Activated CD8-positive, alpha-beta T cell treated with anti-CD3 and anti-CD28 coated beads for 36 hours (primary cell): ENCODE measurements at regions not wholly inside any gene's neighbourhood (a gene's known extent, or its start where the extent isn't known, plus 50 kb on each side); places are given as distances from the start of the nearest gene placed in this dataset.
A peak's percentile ranks its signal among the peaks of the same experiment; 100 is the strongest.

Experiments used
- ATAC-seq: fragments of 200-7000 bp; cut with Tn5 transposase; one replicate; pipeline ENCODE4 v1.10.0; 2021; ENCODE audit warnings: mild to moderate bottlenecking, moderate library complexity
- CTCF ChIA-PET: fragments of 350-600 bp; sonication (Branson Sonifier 250); formaldehyde crosslinking; loops from one replicate; lab custom pipeline; 2021; ENCODE audit warnings: antibody characterized with exemption; lab: Charles Lee
- POLR2A ChIA-PET: fragments of 350-600 bp; sonication (Branson Sonifier 250); formaldehyde crosslinking; loops from one replicate; lab custom pipeline; 2021; ENCODE audit warnings: antibody characterized with exemption; lab: Charles Lee
- DNase-seq: peaks from one replicate; pipeline ENCODE4 v3.0.0-alpha.2; 2020
- H3K27ac Mint-ChIP-seq: one replicate; pipeline ENCODE4 v1.8.0; 2021; ENCODE audit warnings: mild to moderate bottlenecking, mixed read lengths
- H3K27me3 Mint-ChIP-seq: one replicate; pipeline ENCODE4 v1.8.0; 2021; ENCODE audit warnings: mixed read lengths
- H3K36me3 Mint-ChIP-seq: one replicate; pipeline ENCODE4 v1.8.0; 2021; ENCODE audit warnings: low read depth, mixed read lengths
- H3K4me1 Mint-ChIP-seq: one replicate; pipeline ENCODE4 v1.8.0; 2021; ENCODE audit warnings: low read depth, mixed read lengths
- H3K4me3 Mint-ChIP-seq: one replicate; pipeline ENCODE4 v1.8.0; 2021; ENCODE audit warnings: mild to moderate bottlenecking, moderate library complexity, mixed read lengths
- H3K9me3 Mint-ChIP-seq: one replicate; pipeline ENCODE4 v1.8.0; 2021; ENCODE audit warnings: mixed read lengths
- intact Hi-C: fragments of 100-400 bp; cut with micrococcal nuclease; formaldehyde crosslinking; loops from one replicate; pipeline ENCODE4 v1.10.0; 2022
- TF ChIP-seq, protein P1 (sequence below): fragments of 200-600 bp; IDR thresholded peaks from one replicate; pipeline ENCODE4 v1.8.0; 2022; ENCODE audit warnings: antibody characterized with exemption, mild to moderate bottlenecking

DNA sequence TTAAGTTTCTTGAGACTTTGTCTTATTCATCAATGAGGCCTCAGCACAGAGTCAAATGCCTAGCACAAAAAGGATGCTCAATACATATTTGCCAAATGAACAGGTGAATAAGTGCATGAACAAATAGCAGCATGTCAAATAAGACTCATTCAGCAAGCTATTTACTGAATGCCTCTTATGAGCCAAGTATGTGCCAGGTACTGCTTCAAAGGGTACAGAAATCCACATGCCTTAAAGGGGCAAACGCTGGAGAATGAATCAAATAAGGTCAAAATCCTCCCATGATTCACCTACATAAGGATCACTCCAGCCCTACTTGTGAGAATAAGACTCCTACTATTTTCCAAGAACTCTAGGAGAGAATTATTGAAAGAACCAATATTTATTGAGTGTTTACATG, 260.2 kb upstream of the CPEB2 start:
- Mint-ChIP-seq H3K27me3 (peaks cover 10% of the 10 kb centered on the region), H3K27ac (no peak overlapping the region), H3K36me3 (no peaks in the 10 kb centered on the region), H3K9me3 (no peaks in the 10 kb centered on the region), H3K4me3 (no peak overlapping the region), H3K4me1 (no peaks in the 10 kb centered on the region)
- DNase-seq (no peak), ATAC-seq (no peak)
- TF ChIP-seq, protein P1, sequence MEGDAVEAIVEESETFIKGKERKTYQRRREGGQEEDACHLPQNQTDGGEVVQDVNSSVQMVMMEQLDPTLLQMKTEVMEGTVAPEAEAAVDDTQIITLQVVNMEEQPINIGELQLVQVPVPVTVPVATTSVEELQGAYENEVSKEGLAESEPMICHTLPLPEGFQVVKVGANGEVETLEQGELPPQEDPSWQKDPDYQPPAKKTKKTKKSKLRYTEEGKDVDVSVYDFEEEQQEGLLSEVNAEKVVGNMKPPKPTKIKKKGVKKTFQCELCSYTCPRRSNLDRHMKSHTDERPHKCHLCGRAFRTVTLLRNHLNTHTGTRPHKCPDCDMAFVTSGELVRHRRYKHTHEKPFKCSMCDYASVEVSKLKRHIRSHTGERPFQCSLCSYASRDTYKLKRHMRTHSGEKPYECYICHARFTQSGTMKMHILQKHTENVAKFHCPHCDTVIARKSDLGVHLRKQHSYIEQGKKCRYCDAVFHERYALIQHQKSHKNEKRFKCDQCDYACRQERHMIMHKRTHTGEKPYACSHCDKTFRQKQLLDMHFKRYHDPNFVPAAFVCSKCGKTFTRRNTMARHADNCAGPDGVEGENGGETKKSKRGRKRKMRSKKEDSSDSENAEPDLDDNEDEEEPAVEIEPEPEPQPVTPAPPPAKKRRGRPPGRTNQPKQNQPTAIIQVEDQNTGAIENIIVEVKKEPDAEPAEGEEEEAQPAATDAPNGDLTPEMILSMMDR: no peak
- intact Hi-C loops: no loop called here
- CTCF ChIA-PET: no interaction called here
- POLR2A ChIA-PET: no interaction called here

DNA sequence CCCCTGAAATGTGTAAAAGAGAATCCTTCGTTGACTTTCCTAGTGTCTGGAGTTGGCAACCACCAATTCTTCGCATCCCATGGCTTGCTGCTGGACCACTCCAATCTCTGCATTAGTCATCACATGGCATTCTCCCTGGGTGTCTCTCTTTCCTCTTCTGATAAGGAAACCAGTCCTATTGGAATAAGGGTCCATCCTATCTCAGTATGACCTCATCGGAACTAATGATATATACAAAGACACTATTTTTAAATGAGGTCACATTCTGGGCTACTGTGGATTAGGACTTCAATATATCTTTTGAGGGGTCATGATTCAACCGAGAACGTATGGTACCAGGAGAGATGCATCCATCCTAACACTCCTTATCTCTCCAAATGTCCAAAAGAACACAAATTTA, 259.1 kb upstream of the CPEB2 start:
- intact Hi-C loops: no loop called here
- H3K4me3 Mint-ChIP-seq: no peak overlapping the region
- CTCF ChIA-PET: no interaction called here
- no peaks in the 10 kb centered on the region for H3K36me3 Mint-ChIP-seq
- TF ChIP-seq, protein P1: no peak
- POLR2A ChIA-PET: interaction anchor here (1.1 kb wide), 1 partner anchor 15 kb away, joined by 4 read pairs; no protein-coding TSS in a partner anchor
- H3K27me3 Mint-ChIP-seq: peaks cover 7% of the 10 kb centered on the region
- H3K27ac Mint-ChIP-seq: no peak overlapping the region
- H3K9me3 Mint-ChIP-seq: no peaks in the 10 kb centered on the region
- H3K4me1 Mint-ChIP-seq: no peaks in the 10 kb centered on the region
- no peak for ATAC-seq
- no peak for DNase-seq

DNA sequence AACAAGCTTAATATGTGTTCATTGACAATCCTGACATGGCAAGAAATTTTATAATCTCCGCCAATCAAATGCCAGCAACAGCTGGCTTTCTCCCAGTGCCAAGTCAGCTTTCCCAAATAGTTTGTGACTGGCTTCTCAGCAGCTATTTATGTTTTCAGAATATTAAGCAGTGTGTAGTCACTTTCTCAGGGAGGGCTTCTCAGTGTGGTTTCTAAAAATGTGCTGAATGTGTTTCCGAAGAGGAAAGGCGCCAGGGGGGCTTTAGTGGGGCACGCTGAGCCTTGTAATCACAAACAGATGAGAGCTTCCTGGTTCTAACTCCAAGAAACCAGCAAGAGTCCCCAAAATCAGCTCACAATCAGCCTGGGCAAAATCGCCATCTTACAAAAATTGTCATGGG, 258.7 kb upstream of the CPEB2 start:
- TF ChIP-seq, protein P1: no peak
- no peak for DNase-seq
- ChIA-PET CTCF (no interaction called here), POLR2A (interaction anchor here (1.1 kb wide), 1 partner anchor 15 kb away, joined by 4 read pairs; no protein-coding TSS in a partner anchor)
- intact Hi-C loops: no loop called here
- Mint-ChIP-seq H3K4me1 (no peaks in the 10 kb centered on the region), H3K9me3 (no peaks in the 10 kb centered on the region), H3K27me3 (peaks cover 7% of the 10 kb centered on the region), H3K36me3 (no peaks in the 10 kb centered on the region), H3K4me3 (no peak overlapping the region), H3K27ac (no peak overlapping the region)
- ATAC-seq: no peak

DNA sequence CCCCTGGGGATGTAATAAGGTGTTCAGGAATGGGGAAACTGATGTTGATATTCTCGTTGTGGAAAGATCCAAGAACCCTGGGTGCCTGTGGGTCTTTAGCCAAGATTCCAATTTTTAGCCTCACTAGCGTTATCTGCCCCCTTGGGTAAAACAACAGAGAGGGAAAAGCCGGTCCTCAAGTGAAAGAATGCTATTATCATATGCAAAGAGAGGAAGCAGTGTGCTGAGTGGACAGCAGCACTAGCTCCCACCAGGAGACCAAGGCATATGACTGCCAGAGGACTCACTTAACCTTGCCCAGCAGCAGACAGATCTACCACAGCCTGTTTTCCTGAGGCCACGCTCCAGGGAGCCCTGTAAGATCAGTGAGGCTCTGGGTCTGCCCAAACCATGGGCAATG, 257.9 kb upstream of the CPEB2 start:
- intact Hi-C loops: no loop called here
- no peak overlapping the region for H3K4me3 Mint-ChIP-seq
- no peaks in the 10 kb centered on the region for H3K36me3 Mint-ChIP-seq
- ChIA-PET POLR2A (no interaction called here), CTCF (no interaction called here)
- ATAC-seq: no peak
- H3K4me1 Mint-ChIP-seq: no peaks in the 10 kb centered on the region
- peaks cover 7% of the 10 kb centered on the region for H3K27me3 Mint-ChIP-seq
- H3K27ac Mint-ChIP-seq: no peak overlapping the region
- DNase-seq: no peak
- H3K9me3 Mint-ChIP-seq: no peaks in the 10 kb centered on the region
- TF ChIP-seq, protein P1: no peak

DNA sequence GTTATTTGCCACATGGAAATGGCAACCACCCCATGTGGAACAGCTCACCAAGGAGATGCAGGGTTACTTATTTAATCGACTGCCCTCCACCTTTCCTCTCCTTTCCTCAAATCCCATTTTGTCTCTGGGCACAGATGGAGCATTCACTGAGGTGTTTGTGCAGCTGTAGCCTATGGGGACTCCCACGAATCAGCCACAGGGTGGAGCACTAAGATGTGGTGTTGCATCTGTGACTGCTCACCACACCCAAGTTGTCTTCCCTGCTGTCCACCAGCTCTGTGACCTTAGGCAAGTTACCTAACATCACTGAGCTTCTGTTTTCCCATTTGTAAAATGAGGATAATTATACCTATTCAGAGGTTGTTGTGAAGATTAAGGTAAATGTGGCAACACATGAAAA, 252.4 kb upstream of the CPEB2 start:
- Mint-ChIP-seq H3K4me3 (no peak overlapping the region), H3K4me1 (no peaks in the 10 kb centered on the region), H3K9me3 (peaks cover 16% of the 10 kb centered on the region), H3K27ac (no peak overlapping the region), H3K36me3 (no peaks in the 10 kb centered on the region), H3K27me3 (peaks cover 1% of the 10 kb centered on the region)
- TF ChIP-seq, protein P1: no peak
- POLR2A ChIA-PET: no interaction called here
- CTCF ChIA-PET: no interaction called here
- no peak for ATAC-seq
- DNase-seq: peak; percentile 34
- intact Hi-C loops: no loop called here
